ENCODE measurements at regions not wholly inside any gene's neighbourhood (a gene's known extent, or its start where the extent isn't known, plus 50 kb on each side); places are given as distances from the start of the nearest gene placed in this dataset.
A peak's percentile ranks its signal among the peaks of the same experiment; 100 is the strongest.

DNA sequence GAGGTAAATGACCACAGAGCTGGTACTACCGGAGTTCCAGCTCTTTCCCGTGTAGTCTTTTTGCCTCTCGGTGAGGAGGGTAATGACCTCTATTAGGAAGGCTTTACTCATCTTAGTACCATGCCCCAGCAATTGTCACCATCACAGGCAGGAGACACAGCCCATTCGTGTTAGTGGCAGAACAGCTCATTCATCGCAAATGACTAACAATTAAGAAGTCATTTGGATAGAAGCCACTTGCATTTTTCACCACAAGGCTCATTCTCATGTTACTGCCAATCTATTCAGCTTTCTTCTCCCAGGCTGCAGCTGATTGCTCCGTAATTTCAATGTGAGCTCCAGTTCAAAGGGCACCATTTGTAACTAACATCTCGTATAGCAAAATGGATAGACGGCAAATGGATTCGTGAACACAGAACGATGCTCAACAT is 718.8 kb upstream of the TMEM132C start:
- no peak overlapping the region for H3K4me3 ChIP-seq (ENCODE audit: low read depth, low read length)
- TF ChIP-seq, protein P1, sequence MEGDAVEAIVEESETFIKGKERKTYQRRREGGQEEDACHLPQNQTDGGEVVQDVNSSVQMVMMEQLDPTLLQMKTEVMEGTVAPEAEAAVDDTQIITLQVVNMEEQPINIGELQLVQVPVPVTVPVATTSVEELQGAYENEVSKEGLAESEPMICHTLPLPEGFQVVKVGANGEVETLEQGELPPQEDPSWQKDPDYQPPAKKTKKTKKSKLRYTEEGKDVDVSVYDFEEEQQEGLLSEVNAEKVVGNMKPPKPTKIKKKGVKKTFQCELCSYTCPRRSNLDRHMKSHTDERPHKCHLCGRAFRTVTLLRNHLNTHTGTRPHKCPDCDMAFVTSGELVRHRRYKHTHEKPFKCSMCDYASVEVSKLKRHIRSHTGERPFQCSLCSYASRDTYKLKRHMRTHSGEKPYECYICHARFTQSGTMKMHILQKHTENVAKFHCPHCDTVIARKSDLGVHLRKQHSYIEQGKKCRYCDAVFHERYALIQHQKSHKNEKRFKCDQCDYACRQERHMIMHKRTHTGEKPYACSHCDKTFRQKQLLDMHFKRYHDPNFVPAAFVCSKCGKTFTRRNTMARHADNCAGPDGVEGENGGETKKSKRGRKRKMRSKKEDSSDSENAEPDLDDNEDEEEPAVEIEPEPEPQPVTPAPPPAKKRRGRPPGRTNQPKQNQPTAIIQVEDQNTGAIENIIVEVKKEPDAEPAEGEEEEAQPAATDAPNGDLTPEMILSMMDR (IDR thresholded peaks at IDR 0.05; ENCODE audit: borderline replicate concordance, insufficient read depth, low read depth, low read length) = no peak

- TF ChIP-seq, protein P1 (IDR thresholded peaks at IDR 0.05; ENCODE audit: borderline replicate concordance, insufficient read depth, low read depth, low read length) = no peak
- no peak overlapping the region for H3K4me3 ChIP-seq (ENCODE audit: low read depth, low read length)
These were observed 716.7 kb upstream of the TMEM132C start for GRCh38 chr12:127550271-127550670.

DNA sequence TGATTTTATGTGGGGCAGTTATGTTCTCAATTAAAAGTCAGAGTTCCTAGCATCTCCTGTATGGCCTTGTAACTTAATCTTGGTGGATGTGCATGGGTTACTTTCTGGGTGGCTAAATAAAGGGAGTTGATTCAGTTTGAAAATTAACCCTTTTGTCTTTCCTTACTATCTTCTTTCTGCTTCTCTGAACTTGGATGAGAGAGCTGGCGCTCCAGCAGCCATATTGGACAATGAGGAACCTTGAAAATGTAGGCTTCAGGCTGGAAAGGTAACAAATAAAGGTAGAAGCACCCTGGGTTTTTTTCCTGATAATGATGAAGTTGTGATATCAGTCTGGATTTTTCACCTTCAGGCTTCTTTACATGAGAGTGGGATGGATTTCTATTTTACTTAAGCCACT is 714.1 kb upstream of the TMEM132C start:
- TF ChIP-seq, protein P1 (IDR thresholded peaks at IDR 0.05; ENCODE audit: borderline replicate concordance, insufficient read depth, low read depth, low read length) = no peak
- no peak overlapping the region for H3K4me3 ChIP-seq (ENCODE audit: low read depth, low read length)

GRCh38 chr12:127555071-127555470 is 711.9 kb upstream of the TMEM132C start:
- TF ChIP-seq, protein P1 (IDR thresholded peaks at IDR 0.05; ENCODE audit: borderline replicate concordance, insufficient read depth, low read depth, low read length) = no peak
- H3K4me3 ChIP-seq (ENCODE audit: low read depth, low read length) = no peak overlapping the region

- no peak overlapping the region for H3K4me3 ChIP-seq (ENCODE audit: low read depth, low read length)
- TF ChIP-seq, protein P1 (IDR thresholded peaks at IDR 0.05; ENCODE audit: borderline replicate concordance, insufficient read depth, low read depth, low read length) = no peak
These were observed 710.6 kb upstream of the TMEM132C start for GRCh38 chr12:127556231-127556886.

DNA sequence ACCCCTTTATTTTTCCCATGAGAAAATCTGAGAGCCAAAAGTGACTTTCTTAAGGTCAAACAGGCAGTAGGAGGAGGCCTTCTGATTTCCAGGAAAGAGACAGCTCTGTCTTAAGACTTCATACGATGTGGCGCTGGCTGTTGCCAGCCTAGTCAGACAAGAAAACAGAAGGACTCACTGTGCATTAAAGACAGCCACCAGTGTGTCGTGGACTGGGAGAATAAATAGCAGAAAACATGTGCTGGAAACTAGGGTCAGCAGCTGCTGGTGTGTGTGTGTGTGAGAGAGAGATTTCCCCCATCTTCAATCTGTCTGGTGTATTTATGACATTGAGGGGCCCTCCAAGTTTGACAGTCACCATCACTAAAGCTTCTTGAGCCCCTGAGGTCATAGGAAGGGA is 708.6 kb upstream of the TMEM132C start:
- no peak overlapping the region for H3K4me3 ChIP-seq (ENCODE audit: low read depth, low read length)
- TF ChIP-seq, protein P1 (IDR thresholded peaks at IDR 0.05; ENCODE audit: borderline replicate concordance, insufficient read depth, low read depth, low read length) = no peak

DNA sequence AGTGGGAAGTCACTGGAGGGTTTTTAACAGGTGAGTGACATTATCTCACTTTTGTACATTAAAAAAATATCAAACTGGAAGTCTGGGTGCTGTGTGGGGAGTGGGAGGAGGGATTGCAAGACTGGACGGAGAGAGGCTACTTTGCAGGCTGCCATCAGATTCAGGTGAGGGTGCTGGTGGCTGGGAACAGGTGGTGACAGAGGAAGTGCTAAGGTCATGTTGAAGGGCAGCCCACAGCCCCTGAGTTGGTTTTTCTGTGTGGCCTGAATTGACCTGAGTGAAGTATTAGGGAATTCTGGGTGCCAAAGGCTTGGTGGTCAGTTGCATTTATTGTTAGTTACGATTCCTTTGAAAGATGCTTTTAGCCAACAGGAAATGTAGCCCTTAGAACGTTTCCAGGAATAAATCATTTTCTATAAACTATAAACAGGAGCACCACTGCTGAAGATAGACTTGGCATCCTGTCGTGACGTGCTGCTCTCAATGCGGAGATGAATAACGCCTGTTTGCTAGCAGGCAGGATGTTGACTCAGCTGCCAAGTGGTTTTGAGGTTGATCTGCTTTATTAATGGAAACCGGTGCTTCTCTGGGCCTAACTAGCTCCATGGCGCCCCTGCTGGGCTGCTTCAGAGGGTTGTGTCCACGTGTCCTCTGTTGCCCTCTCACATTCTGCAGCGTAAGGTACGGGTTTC is 707.5 kb upstream of the TMEM132C start:
- TF ChIP-seq, protein P1 (IDR thresholded peaks at IDR 0.05; ENCODE audit: borderline replicate concordance, insufficient read depth, low read depth, low read length) = peak; percentile 35; the same call in 1 of the 2 replicates
- no peak overlapping the region for H3K4me3 ChIP-seq (ENCODE audit: low read depth, low read length)

Data from GM12875 (cell line).